Activated CD4-positive, alpha-beta T cell treated with anti-CD3 and anti-CD28 coated beads, Interleukin-2, amount 10 ng/mL, durations not matched to agents 24 days and 14 days (primary cell): ENCODE measurements at regions not wholly inside any gene's neighbourhood (a gene's known extent, or its start where the extent isn't known, plus 50 kb on each side); places are given as distances from the start of the nearest gene placed in this dataset.

Source experiments
- DNase-seq: peaks from one replicate; pipeline ENCODE4 v3.0.0; 2022
- H3K27ac Mint-ChIP-seq: one replicate; pipeline ENCODE4 v1.8.0; 2022; ENCODE audit warnings: mild to moderate bottlenecking, mixed read lengths
- H3K27me3 Mint-ChIP-seq: one replicate; pipeline ENCODE4 v1.8.0; 2022; ENCODE audit warnings: mixed read lengths
- H3K36me3 Mint-ChIP-seq: one replicate; pipeline ENCODE4 v1.8.0; 2022; ENCODE audit warnings: low read depth, mild to moderate bottlenecking, mixed read lengths
- H3K4me1 Mint-ChIP-seq: one replicate; pipeline ENCODE4 v1.8.0; 2021; ENCODE audit warnings: mixed read lengths
- H3K4me3 Mint-ChIP-seq: one replicate; pipeline ENCODE4 v1.8.0; 2022; ENCODE audit warnings: mild to moderate bottlenecking, moderate library complexity, mixed read lengths
- H3K9me3 Mint-ChIP-seq: one replicate; pipeline ENCODE4 v1.8.0; 2021; ENCODE audit warnings: mixed read lengths
- intact Hi-C: fragments of 100-400 bp; cut with micrococcal nuclease; formaldehyde crosslinking; loops from one replicate; pipeline ENCODE4 v1.15.1; 2023

- Mint-ChIP-seq H3K4me3 (no peak overlapping the region), H3K9me3 (peaks cover 4% of the 10 kb centered on the region), H3K27ac (no peak overlapping the region), H3K4me1 (no peaks in the 10 kb centered on the region), H3K27me3 (no peaks in the 10 kb centered on the region), H3K36me3 (no peaks in the 10 kb centered on the region)
- intact Hi-C loops = no loop called here
- no peak for DNase-seq
Measured at GRCh38 chr13:61779456-61779855, 363.8 kb upstream of the PCDH20 start.

DNA sequence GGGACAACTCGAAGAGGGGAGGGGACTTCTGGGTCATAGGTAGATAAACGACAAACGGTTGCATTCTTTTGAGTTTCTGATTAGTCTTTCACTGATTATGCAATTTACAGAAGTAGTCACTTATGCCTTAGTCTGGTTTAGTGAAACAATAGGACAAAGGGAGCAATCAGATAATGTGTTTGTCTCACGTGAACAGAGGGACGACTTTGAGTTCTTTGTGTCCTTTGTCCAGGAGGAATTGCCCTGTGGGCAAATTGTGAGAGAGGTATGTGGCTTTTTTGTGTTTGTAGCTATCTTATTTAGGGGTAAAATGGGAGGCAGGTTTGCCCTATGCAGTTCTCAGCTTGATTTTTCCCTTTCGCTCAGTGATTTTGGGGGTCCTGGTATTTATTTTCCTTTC is 362.9 kb upstream of the PCDH20 start:
- Mint-ChIP-seq H3K36me3 (no peaks in the 10 kb centered on the region), H3K4me1 (no peaks in the 10 kb centered on the region), H3K4me3 (no peak overlapping the region), H3K27ac (no peak overlapping the region), H3K27me3 (no peaks in the 10 kb centered on the region), H3K9me3 (peaks cover 4% of the 10 kb centered on the region)
- intact Hi-C loops = no loop called here
- DNase-seq = no peak

DNA sequence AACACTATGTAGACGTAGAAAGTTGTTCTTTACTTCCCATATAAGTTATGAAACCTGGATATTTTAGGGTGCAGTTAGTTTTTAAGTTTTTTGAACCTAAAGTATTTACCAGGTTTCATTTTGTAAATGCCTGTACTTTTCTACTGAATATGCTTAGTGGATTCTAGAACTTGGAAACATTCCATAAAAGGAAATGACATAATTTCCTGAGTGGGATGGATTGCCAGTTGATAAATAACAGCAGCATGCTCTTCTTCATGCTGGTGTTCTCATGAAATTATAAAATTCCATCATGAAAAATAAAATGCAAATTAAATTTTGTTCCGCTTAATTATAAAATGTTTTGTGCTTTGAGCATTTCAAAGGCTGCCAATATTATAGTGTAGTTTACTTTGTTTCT is 362.2 kb upstream of the PCDH20 start:
- H3K27ac Mint-ChIP-seq = no peak overlapping the region
- DNase-seq = no peak
- no peaks in the 10 kb centered on the region for H3K4me1 Mint-ChIP-seq
- intact Hi-C loops = no loop called here
- H3K9me3 Mint-ChIP-seq = peaks cover 2% of the 10 kb centered on the region
- H3K27me3 Mint-ChIP-seq = no peaks in the 10 kb centered on the region
- no peaks in the 10 kb centered on the region for H3K36me3 Mint-ChIP-seq
- no peak overlapping the region for H3K4me3 Mint-ChIP-seq

GRCh38 chr13:61777271-61777670 is 361.6 kb upstream of the PCDH20 start:
- H3K27ac Mint-ChIP-seq = no peak overlapping the region
- intact Hi-C loops = no loop called here
- no peaks in the 10 kb centered on the region for H3K27me3 Mint-ChIP-seq
- DNase-seq = no peak
- H3K36me3 Mint-ChIP-seq = no peaks in the 10 kb centered on the region
- no peaks in the 10 kb centered on the region for H3K9me3 Mint-ChIP-seq
- H3K4me3 Mint-ChIP-seq = no peak overlapping the region
- no peaks in the 10 kb centered on the region for H3K4me1 Mint-ChIP-seq

DNA sequence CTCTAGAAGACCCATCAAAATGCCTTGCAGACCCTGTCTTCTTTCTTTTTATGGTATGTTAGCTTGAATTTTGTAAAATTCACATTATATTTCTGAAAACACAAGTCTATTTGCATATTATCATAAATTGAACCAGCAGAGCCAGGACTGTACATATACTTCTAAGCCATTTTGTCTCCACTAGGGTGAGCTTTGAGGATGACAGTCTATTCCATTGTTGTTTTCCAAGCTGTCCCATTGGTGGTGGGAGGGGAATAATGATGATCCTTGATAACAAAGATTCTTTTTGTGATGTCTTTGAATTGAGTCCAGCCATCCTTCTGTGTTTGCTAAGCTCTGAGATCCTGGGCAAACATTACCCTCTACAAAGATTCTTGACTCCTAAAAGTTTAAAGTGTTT is 359.3 kb upstream of the PCDH20 start:
- no peak overlapping the region for H3K4me3 Mint-ChIP-seq
- H3K27me3 Mint-ChIP-seq = no peaks in the 10 kb centered on the region
- H3K36me3 Mint-ChIP-seq = no peaks in the 10 kb centered on the region
- intact Hi-C loops = no loop called here
- no peaks in the 10 kb centered on the region for H3K9me3 Mint-ChIP-seq
- H3K4me1 Mint-ChIP-seq = no peaks in the 10 kb centered on the region
- DNase-seq = no peak
- H3K27ac Mint-ChIP-seq = no peak overlapping the region

GRCh38 chr13:61770681-61771080 is 355.0 kb upstream of the PCDH20 start:
- intact Hi-C loops = no loop called here
- Mint-ChIP-seq H3K4me3 (no peak overlapping the region), H3K9me3 (no peaks in the 10 kb centered on the region), H3K27ac (no peak overlapping the region), H3K4me1 (no peaks in the 10 kb centered on the region), H3K27me3 (no peaks in the 10 kb centered on the region), H3K36me3 (no peaks in the 10 kb centered on the region)
- no peak for DNase-seq

DNA sequence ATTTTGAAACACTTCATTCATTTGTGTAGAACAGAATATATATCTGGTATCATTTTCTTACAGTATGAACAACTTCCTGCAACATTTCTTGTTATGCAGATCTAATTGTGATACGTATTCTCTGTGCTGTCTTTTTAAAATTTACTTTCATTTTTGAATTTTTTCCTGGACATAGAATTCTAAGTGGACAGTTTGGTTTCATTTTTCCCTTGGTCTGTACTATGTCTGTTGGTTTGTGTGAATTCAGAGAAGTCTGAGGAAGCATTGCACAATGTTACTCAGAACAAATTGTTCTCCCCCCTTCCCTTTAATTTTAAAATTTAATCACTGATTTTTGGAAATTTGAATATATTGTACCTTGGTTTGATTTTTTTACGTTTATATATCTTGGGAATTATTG is 352.5 kb upstream of the PCDH20 start:
- Mint-ChIP-seq H3K4me3 (no peak overlapping the region), H3K27me3 (no peaks in the 10 kb centered on the region), H3K9me3 (no peaks in the 10 kb centered on the region), H3K36me3 (no peaks in the 10 kb centered on the region), H3K27ac (no peak overlapping the region), H3K4me1 (no peaks in the 10 kb centered on the region)
- DNase-seq = no peak
- intact Hi-C loops = no loop called here

DNA sequence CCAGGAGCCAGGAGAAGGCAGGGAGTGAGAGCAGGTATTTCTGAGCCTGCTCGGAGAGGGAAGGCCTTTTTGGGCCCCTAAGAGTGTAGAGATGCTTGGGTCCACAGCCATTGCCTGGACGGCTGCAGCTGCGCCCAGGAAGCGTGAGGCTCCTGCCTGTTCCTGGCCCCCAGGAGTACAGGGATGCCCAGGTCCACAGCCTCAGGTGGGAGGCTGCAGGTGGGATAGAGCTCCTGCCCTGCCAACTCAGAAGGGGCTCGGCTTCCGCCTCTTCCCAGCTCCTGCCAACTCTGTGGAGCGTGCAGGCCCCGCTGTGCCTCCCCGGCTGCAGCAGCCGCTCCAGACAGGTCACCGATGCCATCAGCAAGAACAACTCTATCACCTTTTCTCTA is 351.0 kb upstream of the PCDH20 start:
- Mint-ChIP-seq H3K27ac (no peak overlapping the region), H3K9me3 (no peaks in the 10 kb centered on the region), H3K27me3 (no peaks in the 10 kb centered on the region), H3K4me1 (no peaks in the 10 kb centered on the region), H3K4me3 (no peak overlapping the region), H3K36me3 (no peaks in the 10 kb centered on the region)
- DNase-seq = no peak
- intact Hi-C loops = no loop called here

- DNase-seq = no peak
- Mint-ChIP-seq H3K9me3 (no peaks in the 10 kb centered on the region), H3K27me3 (no peaks in the 10 kb centered on the region), H3K4me1 (no peaks in the 10 kb centered on the region), H3K36me3 (no peaks in the 10 kb centered on the region), H3K4me3 (no peak overlapping the region), H3K27ac (no peak overlapping the region)
- intact Hi-C loops = no loop called here
Measured at GRCh38 chr13:61765940-61766666, 350.5 kb upstream of the PCDH20 start.

- Mint-ChIP-seq H3K36me3 (no peaks in the 10 kb centered on the region), H3K4me3 (no peak overlapping the region), H3K4me1 (no peaks in the 10 kb centered on the region), H3K9me3 (no peaks in the 10 kb centered on the region), H3K27ac (no peak overlapping the region), H3K27me3 (no peaks in the 10 kb centered on the region)
- intact Hi-C loops = no loop called here
- DNase-seq = no peak
Measured at GRCh38 chr13:61765181-61765742, 349.6 kb upstream of the PCDH20 start.

- Mint-ChIP-seq H3K27me3 (no peaks in the 10 kb centered on the region), H3K27ac (no peak overlapping the region), H3K9me3 (no peaks in the 10 kb centered on the region), H3K4me1 (no peaks in the 10 kb centered on the region), H3K36me3 (no peaks in the 10 kb centered on the region), H3K4me3 (no peak overlapping the region)
- DNase-seq = no peak
- intact Hi-C loops = no loop called here
Measured at GRCh38 chr13:61761690-61762089, 346.0 kb upstream of the PCDH20 start.

DNA sequence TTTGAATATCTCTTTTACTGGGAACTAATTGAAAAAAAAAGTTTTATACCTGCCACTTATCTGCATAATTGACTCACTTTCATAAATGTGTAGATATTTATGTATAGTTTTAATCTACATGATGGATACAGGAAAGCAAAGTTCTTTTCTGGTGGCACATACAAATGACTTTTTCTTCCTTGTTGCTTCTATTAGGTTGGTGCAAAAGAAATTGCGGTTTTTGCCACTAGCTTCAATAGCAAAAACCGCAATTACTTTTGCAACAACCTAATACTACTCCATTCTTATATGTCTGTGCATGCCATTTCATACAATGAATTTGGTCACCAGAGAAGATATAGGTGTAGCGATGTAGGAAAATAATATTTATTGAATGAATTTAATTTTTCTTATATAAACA is 344.5 kb upstream of the PCDH20 start:
- Mint-ChIP-seq H3K27ac (no peak overlapping the region), H3K4me3 (no peak overlapping the region), H3K36me3 (no peaks in the 10 kb centered on the region), H3K27me3 (no peaks in the 10 kb centered on the region), H3K4me1 (no peaks in the 10 kb centered on the region), H3K9me3 (peaks cover 6% of the 10 kb centered on the region)
- no peak for DNase-seq
- intact Hi-C loops = no loop called here

GRCh38 chr13:61756031-61756430 is 340.4 kb upstream of the PCDH20 start:
- no peaks in the 10 kb centered on the region for H3K27me3 Mint-ChIP-seq
- no peaks in the 10 kb centered on the region for H3K4me1 Mint-ChIP-seq
- no peak overlapping the region for H3K27ac Mint-ChIP-seq
- H3K9me3 Mint-ChIP-seq = peaks cover 10% of the 10 kb centered on the region
- H3K4me3 Mint-ChIP-seq = no peak overlapping the region
- DNase-seq = no peak
- intact Hi-C loops = no loop called here
- no peaks in the 10 kb centered on the region for H3K36me3 Mint-ChIP-seq

DNA sequence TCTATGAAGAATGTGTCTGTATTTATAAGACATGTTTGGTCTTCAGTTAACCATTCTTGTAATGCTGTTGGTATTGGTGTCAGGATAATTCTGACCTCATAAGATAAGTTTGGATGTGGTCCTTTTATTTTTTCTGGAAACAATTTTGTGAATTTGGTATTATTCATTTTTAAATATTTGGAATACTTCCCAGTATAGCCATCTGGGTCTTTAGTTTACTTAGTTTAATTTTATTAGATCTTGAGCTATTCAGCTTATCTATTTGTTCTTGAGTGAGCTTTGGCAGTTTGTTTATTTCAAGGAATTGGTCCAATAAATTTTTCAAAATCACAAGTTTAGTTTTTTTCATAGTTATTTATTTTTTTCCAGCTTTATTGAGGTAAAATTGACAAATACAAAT is 335.4 kb upstream of the PCDH20 start:
- no peak overlapping the region for H3K4me3 Mint-ChIP-seq
- no peaks in the 10 kb centered on the region for H3K4me1 Mint-ChIP-seq
- DNase-seq = no peak
- no peaks in the 10 kb centered on the region for H3K36me3 Mint-ChIP-seq
- H3K27ac Mint-ChIP-seq = no peak overlapping the region
- intact Hi-C loops = no loop called here
- H3K27me3 Mint-ChIP-seq = no peaks in the 10 kb centered on the region
- H3K9me3 Mint-ChIP-seq = peaks cover 10% of the 10 kb centered on the region

- Mint-ChIP-seq H3K4me1 (no peaks in the 10 kb centered on the region), H3K27me3 (no peaks in the 10 kb centered on the region), H3K27ac (no peak overlapping the region), H3K36me3 (no peaks in the 10 kb centered on the region), H3K9me3 (no peaks in the 10 kb centered on the region), H3K4me3 (no peak overlapping the region)
- DNase-seq = no peak
- intact Hi-C loops = no loop called here
Measured at GRCh38 chr13:61738236-61738750, 322.6 kb upstream of the PCDH20 start.
